Fibroblast of villous mesenchyme (primary cell): ENCODE measurements at regions not wholly inside any gene's neighbourhood (a gene's known extent, or its start where the extent isn't known, plus 50 kb on each side); places are given as distances from the start of the nearest gene placed in this dataset.
"Not testable (repeated sequence)": the region's sequence is repeated elsewhere in the genome, so short reads cannot be mapped to it uniquely, and the experiment has no call there.

Experiments used
- DNase-seq: peaks from one replicate; pipeline ENCODE4 v3.0.0-alpha.2; 2010; ENCODE audit warnings: low read depth
- H3K4me3 ChIP-seq: 2 replicates; pipeline ENCODE4 v1.5.1; 2011; ENCODE audit warnings: low read depth, mild to moderate bottlenecking, low read length
- CTCF ChIP-seq: IDR thresholded peaks from 2 replicates; pipeline ENCODE4 v1.5.1; 2012; ENCODE audit warnings: low read depth, mild to moderate bottlenecking, low read length; ENCODE audit not compliant: insufficient read depth

- DNase-seq = no peak
- no peak overlapping the region for H3K4me3 ChIP-seq
- TF ChIP-seq CTCF = no peak
These were observed 187.3 kb upstream of the CFAP20DC start for GRCh38 chr3:59237121-59237520.

- no peak for TF ChIP-seq CTCF
- H3K4me3 ChIP-seq = no peak overlapping the region
- DNase-seq = no peak
These were observed 185.8 kb upstream of the CFAP20DC start for GRCh38 chr3:59235634-59236012.

GRCh38 chr3:59234884-59235633 lies 185.2 kb upstream of the CFAP20DC start:
- no peak overlapping the region for H3K4me3 ChIP-seq
- TF ChIP-seq CTCF = no peak
- DNase-seq = no peak

GRCh38 chr3:59230379-59230778 lies 180.6 kb upstream of the CFAP20DC start:
- not testable (repeated sequence) for DNase-seq, H3K4me3 ChIP-seq

GRCh38 chr3:59213860-59214259 lies 164.0 kb upstream of the CFAP20DC start:
- H3K4me3 ChIP-seq = no peak overlapping the region
- DNase-seq = no peak
- TF ChIP-seq CTCF = no peak

- DNase-seq = peak; percentile 47
- peak; percentile 71 for TF ChIP-seq CTCF
- H3K4me3 ChIP-seq = no peak overlapping the region
These were observed 162.4 kb upstream of the CFAP20DC start for GRCh38 chr3:59212128-59212779.

- TF ChIP-seq CTCF = no peak
- H3K4me3 ChIP-seq = no peak overlapping the region
- no peak for DNase-seq
These were observed 160.4 kb upstream of the CFAP20DC start for GRCh38 chr3:59210260-59210659.
